GM19463 (cell line): ENCODE measurements at regions not wholly inside any gene's neighbourhood (a gene's known extent, or its start where the extent isn't known, plus 50 kb on each side); places are given as distances from the start of the nearest gene placed in this dataset.
"Not testable (repeated sequence)": the region's sequence is repeated elsewhere in the genome, so short reads cannot be mapped to it uniquely, and the experiment has no call there.

Experiments
- ATAC-seq: cut with Tn5 transposase; IDR thresholded peaks from one replicate; pipeline ENCODE4 v1.9.1; 2021; ENCODE audit warnings: mild to moderate bottlenecking, moderate library complexity; ENCODE audit not compliant: unreplicated experiment

DNA sequence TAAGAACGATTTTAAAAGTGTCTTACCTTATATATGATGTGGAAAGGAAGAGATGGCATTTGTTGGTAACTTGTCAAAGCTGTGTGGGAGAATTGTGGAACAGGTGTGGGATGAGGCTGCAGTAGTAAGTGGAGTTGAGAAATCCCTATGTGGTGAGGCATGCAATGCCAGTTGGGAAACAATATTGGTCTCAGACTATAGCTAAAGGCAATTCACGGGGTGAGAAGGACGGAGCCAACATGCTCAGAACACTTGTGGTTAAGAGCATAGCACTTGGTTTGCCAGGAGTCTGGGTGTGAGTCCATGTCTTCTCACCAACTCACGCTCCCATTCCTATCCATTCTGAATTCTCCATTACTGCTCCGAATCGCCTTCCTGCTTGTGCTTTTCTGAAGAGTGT lies 615.6 kb upstream of the ADAMTS9 start:
- no peak for ATAC-seq

DNA sequence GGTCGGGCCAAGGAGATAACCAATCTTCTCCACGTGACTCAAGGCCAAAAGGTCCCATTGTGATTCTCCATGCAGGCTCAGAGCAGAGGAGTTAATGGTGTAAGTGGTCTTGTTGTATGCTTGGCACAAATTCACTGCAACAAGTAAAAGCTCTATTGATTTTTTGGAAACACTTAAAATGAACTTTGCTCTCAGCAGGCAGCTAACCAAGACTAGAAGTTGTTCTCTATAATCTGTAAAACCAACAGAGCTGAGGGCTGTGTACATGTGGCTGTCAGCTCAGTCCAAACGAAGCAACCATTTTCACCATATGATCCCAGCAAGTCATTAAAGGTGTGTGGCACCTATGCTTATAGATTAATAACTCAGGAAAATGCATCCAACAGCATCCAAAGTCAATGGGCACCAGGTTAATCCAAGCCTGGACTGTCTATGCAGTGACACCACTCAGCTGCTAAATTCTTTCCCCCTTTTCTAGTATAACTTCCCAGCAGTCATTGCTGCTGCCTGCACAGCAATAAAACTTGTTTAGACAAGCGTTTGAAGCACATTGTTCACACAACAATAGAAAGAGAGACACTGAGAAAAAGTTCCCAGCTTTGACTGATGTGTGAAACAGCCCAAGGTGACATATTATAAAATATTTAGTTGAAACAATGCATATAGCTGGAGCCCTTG lies 603.8 kb upstream of the ADAMTS9 start:
- no peak for ATAC-seq

DNA sequence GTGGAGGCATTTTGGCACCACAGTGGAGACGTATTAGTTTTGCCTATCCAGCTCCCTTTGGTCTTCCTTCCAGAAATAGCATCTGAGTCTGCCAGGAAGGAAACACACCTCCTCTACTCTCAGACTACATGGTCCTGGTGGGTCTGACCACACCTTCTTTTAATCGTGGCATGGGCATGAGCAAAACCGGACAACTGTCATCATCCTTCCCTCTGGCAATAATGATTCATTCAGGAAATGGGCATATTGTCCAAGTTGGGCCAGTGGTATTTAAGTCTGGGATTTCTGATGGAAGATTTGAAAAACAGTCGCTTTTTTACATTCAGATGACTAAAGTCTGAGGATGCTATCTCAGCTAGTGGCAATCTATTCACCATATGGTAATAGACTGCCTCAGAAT lies 601.0 kb upstream of the ADAMTS9 start:
- ATAC-seq: no peak

DNA sequence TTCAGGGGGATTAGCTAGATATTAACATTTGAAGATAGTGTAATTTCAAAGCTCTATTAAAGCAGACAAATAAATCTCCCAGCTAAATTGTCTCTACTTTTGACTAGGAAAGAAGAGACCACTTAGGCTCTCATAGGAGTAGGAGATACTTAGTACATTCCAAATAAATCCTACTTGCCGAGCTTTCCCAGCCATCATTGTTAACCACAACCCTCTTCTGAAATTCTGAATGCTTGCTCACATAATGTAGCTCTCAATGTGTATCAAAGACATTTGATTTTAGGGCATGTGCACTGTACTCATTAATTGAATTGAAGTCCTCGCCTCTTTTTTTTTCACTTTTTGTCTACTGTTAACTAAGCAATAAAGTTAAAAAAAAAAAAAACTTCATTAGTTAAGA lies 598.2 kb upstream of the ADAMTS9 start:
- no peak for ATAC-seq

DNA sequence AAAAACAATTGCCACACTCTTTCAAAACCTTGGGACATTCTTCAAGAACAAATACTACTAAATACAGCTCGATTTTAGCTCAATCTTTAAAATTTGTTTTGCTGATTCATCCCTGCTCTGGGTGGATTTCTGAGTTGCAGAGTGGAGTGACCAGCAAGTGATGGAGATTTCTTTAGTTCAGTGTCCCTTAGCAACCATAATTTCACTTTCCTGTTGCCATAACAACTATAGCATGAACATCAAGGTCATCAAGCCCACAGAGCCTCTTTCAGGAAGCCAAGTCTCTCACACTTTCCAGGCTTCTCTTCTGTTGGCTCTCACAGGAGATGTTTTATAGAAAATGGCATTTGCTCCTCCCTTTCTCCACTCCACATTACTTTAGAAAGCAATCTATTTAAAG lies 597.2 kb upstream of the ADAMTS9 start:
- no peak for ATAC-seq

DNA sequence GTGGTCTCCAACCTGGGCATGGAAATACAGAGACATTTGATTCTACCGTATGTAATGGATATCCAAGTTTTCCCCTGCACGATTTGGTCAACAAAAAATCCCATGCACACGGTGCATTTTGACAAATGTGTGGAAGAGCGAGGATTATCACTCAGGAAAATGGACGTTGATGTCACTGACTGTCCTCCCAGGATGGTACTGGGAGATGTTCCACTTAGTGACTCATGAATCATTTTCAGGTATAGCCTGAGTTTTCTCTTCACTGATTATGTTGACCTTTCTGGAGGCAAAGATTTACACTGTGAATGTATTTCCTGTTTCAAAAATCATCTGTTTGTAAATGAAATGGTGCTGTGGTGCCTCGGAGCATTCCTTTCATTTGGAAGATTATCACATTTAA lies 596.7 kb upstream of the ADAMTS9 start:
- ATAC-seq: no peak

DNA sequence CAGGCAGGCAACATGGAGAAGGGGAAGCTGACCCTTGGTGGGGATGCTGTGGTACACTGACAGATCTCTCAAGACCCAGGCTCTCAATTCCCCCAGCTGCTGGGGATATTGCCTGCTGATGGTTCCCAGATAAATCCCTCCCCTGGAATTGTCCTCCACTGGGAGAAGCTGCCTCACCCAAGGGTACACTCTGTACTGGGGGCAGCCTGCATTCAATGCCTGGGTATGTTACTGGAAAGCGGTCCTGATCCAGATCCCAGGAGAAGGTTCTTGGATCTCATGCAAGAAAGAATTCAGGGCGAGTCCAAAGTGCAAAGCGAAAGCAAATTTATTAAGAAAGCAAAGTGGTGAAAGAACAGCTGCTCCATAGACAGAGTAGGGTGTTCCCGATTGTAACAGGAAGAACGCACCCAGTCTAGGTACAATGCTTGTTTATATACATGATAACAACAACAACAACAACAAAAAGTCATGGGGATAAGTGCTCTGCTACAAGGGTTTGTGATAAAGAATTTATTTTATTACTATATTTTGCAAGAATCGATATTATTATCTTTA lies 591.5 kb upstream of the ADAMTS9 start:
- ATAC-seq: no peak

DNA sequence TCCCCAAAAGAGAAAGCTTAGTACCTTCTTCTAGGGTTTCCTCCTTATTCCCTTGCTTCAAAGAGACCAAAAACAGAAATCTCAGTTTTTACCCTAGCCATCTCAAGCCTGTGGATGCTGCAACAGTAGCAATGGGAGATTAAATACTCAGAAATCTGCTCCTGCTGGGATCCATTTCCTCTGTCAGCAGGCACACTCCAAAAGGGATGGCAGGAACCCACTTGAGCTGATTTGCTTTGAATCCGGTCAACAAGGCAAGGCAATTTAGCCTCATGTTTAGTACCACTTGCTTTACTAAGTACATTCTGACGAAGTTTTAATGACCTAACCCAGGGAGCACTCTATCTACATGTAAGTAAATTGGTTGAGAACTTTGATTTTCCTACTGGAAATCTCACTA lies 590.0 kb upstream of the ADAMTS9 start:
- no peak for ATAC-seq

DNA sequence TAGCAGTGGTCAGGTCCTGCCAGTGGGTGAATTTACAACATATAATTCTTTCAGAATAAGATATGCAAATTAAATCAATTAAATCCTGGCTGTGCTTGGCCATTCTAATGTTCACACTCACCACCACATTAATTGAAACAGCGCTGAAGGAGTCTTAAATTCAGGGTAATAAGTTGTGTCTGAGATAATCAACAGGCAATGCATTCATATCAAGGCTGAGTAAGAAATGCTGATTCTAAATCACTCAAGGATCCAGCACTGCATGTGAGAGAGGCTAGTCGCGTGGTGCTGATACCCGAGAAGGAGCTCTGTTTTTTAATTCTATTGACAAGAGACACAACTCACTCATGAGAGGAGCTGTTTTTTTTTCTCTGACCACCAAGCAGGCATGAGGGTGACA lies 588.8 kb upstream of the ADAMTS9 start:
- no peak for ATAC-seq

DNA sequence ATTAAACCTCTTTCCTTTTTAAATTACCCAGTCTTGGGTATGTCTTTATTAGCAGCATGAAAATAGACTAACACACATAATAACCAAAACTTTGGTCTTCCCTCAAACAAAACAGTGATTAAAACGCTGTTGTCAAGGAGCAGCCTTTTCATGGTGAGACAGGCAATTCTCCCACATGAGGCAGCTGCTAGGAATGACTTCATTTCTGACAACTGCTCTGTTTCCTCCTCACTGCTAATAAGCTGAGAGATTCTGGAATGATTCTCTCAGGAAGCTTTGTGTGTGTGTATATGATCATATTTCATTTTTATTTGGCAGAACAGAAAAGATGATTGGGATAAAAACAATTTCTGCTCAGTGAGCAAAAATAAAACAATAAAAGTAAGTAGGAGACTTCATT lies 580.6 kb upstream of the ADAMTS9 start:
- ATAC-seq: no peak

DNA sequence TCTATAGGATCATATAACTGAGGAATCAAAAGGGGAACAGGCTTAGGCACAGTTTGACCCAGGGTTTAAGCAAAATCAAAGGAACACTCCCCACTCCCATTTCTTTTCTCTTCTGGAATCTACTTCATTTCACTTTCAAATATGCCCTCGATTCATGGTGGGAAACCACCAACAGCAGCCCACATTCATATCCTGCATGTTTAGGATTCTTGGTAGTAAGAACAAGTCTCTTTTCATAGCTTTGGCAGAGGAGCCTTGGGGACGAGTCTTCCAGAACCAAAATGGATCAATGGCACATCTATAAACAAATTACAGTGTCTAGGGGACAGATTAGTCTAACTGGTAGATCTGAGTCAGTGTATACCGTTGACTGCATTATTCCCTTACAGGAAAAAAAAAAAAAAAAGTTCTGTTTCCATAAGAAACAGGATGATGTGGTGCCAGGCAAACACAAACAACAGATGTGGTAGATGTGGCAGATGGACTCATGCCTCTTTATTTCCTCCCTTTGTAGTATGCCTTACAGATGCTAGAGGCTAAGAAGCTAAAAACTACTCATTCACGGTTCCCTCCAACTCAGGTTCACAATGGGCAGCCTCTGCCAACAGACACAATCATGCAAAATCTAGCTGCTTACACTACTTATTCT lies 578.3 kb upstream of the ADAMTS9 start:
- no peak for ATAC-seq

DNA sequence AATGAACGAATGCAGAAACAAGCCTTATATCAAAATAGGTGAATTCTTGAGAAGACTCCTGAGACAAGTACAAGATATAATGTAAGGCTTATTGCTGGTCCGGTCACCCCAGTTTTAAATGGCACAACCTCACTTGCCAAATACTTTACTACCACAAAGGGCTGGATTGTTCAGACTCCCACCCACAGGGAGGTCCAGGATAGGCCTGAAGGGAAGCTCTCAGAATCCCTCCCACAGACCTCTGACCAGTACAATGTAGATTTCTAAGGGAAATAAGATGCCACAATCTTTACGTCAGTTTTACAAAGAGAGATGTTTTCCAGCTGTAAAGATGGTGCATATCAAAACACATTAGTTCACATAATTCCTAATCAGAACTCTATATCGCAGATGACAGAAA lies 577.7 kb upstream of the ADAMTS9 start:
- no peak for ATAC-seq

DNA sequence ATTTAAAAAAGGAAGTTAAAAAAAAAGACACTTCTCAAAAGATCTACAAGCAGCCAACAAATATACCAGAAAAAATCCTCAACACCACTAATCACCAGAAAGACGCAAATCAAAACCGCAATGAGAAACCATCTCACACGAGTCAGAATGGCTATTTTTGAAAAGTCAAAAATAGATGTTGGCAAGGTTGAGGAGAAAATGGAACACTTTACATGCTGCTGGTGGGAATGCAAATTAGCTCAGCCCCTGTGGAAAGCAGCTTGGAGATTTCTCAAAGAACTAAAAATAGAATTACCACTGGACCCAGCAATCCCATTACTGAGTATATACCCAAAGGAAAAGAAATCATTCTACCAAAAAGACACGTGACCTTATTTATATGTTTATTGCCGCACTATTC lies 574.7 kb upstream of the ADAMTS9 start:
- ATAC-seq: no peak

DNA sequence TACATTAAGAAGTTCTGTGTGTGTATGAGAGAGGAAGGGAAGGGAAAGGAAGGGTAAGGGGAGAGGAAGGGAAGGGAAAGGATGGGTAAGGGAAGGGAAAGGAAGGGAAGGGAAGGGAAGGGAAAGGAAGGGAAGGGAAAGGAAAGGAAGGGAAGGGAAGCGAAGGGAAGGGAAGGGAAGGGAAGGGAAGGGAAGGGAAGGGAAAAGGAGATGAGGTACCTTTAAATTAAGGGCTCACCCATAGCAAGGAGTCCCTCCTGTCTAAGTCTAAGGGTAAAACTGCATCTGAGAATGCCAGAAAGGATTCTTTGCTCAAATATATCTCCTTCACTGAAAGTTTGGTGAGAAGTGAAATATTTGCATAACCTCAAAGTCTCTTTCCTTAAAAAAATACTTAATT lies 572.1 kb upstream of the ADAMTS9 start:
- ATAC-seq: no peak

DNA sequence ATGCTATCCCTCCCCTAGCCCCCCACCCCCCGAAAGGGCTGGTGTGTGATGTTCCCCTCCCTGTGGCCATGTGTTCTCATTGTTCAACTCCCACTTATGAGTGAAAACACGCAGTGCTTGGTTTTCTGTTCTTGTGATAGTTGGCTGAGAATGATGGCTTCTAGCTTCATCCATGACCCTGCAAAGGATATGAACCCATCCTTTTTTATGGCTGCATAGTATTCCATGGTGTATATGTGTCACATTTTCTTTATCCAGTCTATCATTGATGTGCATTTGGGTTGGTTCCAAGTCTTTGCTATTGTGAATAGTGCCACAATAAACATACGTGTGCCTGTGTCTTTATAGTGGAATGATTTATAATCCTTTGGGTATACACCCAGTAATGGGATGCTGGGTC lies 565.1 kb upstream of the ADAMTS9 start:
- not testable (repeated sequence) for ATAC-seq

DNA sequence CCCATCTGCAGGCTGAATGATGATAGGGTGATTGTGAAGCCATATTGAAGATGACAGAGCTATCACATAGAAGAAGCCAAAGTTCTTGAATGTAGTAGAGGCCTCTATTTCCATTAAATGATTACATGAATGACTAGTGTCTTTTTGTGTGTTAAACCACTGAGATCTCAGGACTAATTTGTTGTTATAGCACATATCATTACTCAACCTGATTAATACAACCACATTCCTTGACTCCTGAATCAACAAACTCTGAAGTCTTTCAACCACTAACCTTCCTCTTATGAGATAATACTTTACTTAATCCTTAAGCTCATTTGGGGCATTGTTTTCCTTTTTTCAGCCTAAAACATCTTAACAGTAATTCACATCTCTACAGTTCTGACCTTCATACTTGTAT lies 564.5 kb upstream of the ADAMTS9 start:
- no peak for ATAC-seq

DNA sequence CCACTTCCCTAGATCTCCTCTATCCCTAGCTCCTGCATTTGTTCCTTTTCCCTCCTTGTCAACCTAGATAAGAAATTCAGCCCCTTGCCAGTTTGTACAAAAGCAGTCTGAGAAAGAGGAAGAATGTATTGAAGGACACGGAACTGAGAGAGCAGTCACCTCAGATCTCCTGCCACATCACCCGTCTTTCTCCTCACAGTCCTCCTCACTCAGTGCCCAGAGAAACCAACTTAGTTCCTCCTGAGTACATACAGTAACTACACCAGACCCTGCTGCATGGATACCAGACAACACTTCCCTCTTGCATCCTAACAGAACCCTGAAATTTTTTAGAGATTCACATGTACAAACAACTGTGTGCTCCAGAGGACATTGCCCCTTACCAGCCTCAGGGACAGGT lies 563.6 kb upstream of the ADAMTS9 start:
- no peak for ATAC-seq

DNA sequence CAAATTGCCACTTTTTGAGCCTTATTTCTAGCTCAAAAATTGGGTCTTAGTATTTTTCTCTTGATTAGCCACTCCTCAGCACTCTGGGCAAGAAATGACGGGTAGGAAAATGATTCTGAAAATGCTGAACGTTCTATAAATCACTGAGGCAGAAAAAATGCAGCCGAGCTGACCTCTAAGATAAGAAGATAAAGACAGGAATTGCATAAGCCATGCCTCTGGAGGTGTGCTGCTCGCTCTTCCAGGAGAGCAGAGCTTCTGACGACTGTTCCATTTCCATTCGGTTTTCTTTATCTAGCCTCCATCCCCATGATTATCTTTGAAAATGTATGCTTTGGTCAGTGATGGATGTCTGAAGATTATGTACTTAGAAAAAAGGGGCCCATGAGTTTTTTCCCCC lies 558.8 kb upstream of the ADAMTS9 start:
- no peak for ATAC-seq

DNA sequence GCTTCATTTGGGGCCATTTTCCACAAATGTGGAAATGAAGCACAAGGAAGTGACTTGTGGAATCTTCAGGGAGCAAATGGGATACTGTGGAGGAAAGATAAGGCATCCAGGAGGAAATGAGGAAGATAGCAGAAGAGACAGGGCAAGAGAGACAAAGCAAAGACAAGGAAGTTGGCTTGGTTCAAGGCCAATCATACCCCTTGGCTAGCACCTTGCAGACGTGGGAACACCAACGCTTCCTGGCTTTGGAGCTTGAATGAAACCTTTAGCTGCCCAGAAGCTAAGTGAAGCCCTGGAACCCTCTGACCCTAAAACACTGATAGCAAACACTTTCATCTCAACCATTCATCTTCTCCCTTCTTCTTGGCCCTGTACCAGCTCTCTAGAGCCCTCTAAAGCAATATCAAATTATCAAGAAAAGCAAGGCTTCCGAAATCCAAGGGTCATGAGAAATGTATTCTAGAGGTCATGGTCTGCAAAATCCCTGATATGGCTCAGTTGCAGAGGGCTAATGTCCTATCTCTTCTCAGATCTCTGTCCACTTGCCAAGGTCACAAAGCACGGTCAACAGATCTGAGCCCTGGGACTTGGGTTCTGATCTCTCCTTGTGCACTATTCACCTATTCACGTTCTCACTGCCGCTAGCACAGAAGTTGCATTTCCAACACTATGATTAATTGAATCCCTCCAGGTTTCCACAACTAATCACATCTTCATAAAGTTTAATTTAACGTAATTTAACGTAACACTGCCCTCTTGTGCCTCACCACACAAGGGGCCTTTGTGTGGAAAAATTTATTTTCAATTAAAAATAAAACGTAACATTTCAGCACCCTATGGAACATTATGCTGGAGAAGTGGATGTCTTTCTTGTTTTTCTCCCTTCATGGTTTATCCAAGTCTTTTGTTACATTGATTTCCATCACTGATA lies 557.6 kb upstream of the ADAMTS9 start:
- ATAC-seq: no peak

DNA sequence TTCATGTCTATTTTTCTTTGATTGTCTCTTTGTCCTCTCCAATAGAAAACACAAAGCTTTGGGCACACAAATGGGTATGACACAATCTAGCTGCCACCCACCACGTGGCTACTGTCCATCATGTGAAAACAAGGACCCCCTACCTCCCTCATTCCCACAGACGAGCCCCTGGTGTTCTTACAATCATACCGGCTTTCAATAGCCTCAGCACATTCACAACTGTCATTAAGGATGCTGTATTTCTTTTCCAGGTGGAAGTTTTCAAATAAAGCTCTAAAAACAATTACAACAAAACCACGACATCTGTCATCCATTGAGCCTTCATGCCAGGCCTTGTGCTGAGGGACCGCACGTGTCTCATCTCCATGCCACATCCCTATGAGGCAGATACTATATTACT lies 552.6 kb upstream of the ADAMTS9 start:
- ATAC-seq: no peak

DNA sequence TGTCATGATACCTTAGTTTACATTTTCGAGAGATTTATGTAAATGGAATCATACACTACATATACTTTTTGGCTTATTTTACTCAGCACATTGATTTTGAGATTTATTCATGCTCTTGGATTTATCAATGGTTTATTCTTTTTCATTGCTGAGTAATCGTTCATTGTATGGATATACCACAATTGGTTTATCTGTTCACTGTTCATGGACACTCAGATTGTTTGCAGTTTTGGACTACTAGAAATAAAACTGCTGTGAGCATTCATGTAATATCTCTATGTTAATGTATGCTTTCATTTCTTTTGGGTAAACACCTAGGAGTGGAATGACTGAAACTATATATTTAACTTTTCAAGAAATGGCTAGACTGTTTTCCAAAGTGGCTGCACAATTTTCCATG lies 550.9 kb upstream of the ADAMTS9 start:
- no peak for ATAC-seq

DNA sequence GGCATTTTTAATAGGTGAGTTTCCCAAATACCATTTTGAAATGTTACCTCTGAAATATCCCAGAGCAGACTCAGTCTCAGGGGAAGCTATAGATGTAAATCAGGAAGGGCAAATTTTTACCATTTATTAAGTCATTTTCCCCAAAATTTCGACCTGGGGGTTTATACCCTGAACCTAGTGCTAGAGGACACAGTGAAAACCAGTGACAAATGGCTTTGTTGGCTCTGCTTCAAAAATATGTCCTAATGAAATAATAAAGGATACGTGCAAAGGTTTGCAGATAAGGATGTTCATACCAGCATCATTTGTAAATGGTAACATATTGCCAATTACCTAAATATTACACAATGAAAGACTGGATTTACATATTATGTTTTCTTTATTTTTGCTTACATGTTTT lies 546.7 kb upstream of the ADAMTS9 start:
- no peak for ATAC-seq
